Umbilical cord (tissue), 1 donor: ENCODE measurements at regions not wholly inside any gene's neighbourhood (a gene's known extent, or its start where the extent isn't known, plus 50 kb on each side); places are given as distances from the start of the nearest gene placed in this dataset.

Experiments
- DNase-seq: peaks from one replicate; pipeline ENCODE4 v3.0.0-alpha.2; 2015; ENCODE audit warnings: low spot score

GRCh38 chr14:97264516-97265230 lies 467.5 kb downstream of the VRK1 start:
- no peak for DNase-seq

- DNase-seq = no peak
These were observed 469.5 kb downstream of the VRK1 start for GRCh38 chr14:97266653-97267052.

GRCh38 chr14:97267509-97267908 lies 470.3 kb downstream of the VRK1 start:
- DNase-seq = no peak

GRCh38 chr14:97268097-97268496 lies 470.9 kb downstream of the VRK1 start:
- DNase-seq = no peak

- DNase-seq = no peak
These were observed 473.1 kb downstream of the VRK1 start for GRCh38 chr14:97270308-97270707.

- DNase-seq = no peak
These were observed 474.3 kb downstream of the VRK1 start for GRCh38 chr14:97271451-97271960.

- DNase-seq = no peak
These were observed 476.4 kb downstream of the VRK1 start for GRCh38 chr14:97273540-97273939.

GRCh38 chr14:97274626-97275025 lies 477.4 kb downstream of the VRK1 start:
- DNase-seq = no peak

GRCh38 chr14:97275276-97275675 lies 478.1 kb downstream of the VRK1 start:
- no peak for DNase-seq

- DNase-seq = no peak
These were observed 479.4 kb downstream of the VRK1 start for GRCh38 chr14:97276573-97276972.

- DNase-seq = no peak
These were observed 480.5 kb downstream of the VRK1 start for GRCh38 chr14:97277711-97278110.

GRCh38 chr14:97280526-97280925 lies 483.3 kb downstream of the VRK1 start:
- no peak for DNase-seq

GRCh38 chr14:97281741-97282140 lies 484.6 kb downstream of the VRK1 start:
- DNase-seq = no peak

GRCh38 chr14:97282210-97283004 lies 485.2 kb downstream of the VRK1 start:
- no peak for DNase-seq

- no peak for DNase-seq
These were observed 485.8 kb downstream of the VRK1 start for GRCh38 chr14:97283005-97283403.

GRCh38 chr14:97283426-97283825 lies 486.2 kb downstream of the VRK1 start:
- DNase-seq = no peak

GRCh38 chr14:97283841-97284240 lies 486.7 kb downstream of the VRK1 start:
- DNase-seq = no peak

- no peak for DNase-seq
These were observed 490.8 kb downstream of the VRK1 start for GRCh38 chr14:97287956-97288355.

GRCh38 chr14:97290065-97290464 lies 492.9 kb downstream of the VRK1 start:
- no peak for DNase-seq

GRCh38 chr14:97290977-97291376 lies 493.8 kb downstream of the VRK1 start:
- no peak for DNase-seq

GRCh38 chr14:97293659-97294058 lies 496.5 kb downstream of the VRK1 start:
- DNase-seq = no peak

- DNase-seq = no peak
These were observed 498.0 kb downstream of the VRK1 start for GRCh38 chr14:97295108-97295710.

- no peak for DNase-seq
These were observed 499.0 kb downstream of the VRK1 start for GRCh38 chr14:97296176-97296575.
